GM21529 (cell line): ENCODE measurements at regions not wholly inside any gene's neighbourhood (a gene's known extent, or its start where the extent isn't known, plus 50 kb on each side); places are given as distances from the start of the nearest gene placed in this dataset.

ENCODE experiments used
- ATAC-seq: cut with Tn5 transposase; IDR thresholded peaks from one replicate; pipeline ENCODE4 v1.9.1; 2021; ENCODE audit not compliant: unreplicated experiment

GRCh38 chr6:30396833-30397479 lies 52.0 kb downstream of the RPP21 start:
- peak; percentile 68 for ATAC-seq

- ATAC-seq: no peak
Measured at GRCh38 chr6:30397697-30398096, 52.7 kb downstream of the RPP21 start.

- no peak for ATAC-seq
Measured at GRCh38 chr6:30399390-30400058, 54.6 kb downstream of the RPP21 start.

DNA sequence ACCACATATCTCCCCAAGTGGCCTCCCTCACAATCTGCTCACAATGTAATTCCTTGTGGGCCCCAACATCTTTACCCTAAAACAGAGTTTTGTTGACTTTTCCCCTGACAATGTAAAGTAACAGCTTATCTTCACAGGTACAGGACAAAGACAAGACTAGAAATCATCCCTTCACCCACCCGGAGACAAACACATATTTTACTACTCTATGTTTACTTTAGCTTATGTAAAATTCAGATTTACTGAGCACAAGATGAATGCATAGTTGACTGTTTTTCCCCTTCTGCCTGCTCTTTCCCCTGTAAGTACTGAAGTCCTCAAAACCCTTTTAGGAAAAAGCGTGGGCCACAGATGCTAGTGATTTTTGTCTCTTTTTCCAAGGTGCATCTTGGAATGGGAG lies 61.0 kb downstream of the RPP21 start:
- ATAC-seq: no peak

- ATAC-seq: no peak
Measured at GRCh38 chr6:30409184-30409583, 64.2 kb downstream of the RPP21 start.

DNA sequence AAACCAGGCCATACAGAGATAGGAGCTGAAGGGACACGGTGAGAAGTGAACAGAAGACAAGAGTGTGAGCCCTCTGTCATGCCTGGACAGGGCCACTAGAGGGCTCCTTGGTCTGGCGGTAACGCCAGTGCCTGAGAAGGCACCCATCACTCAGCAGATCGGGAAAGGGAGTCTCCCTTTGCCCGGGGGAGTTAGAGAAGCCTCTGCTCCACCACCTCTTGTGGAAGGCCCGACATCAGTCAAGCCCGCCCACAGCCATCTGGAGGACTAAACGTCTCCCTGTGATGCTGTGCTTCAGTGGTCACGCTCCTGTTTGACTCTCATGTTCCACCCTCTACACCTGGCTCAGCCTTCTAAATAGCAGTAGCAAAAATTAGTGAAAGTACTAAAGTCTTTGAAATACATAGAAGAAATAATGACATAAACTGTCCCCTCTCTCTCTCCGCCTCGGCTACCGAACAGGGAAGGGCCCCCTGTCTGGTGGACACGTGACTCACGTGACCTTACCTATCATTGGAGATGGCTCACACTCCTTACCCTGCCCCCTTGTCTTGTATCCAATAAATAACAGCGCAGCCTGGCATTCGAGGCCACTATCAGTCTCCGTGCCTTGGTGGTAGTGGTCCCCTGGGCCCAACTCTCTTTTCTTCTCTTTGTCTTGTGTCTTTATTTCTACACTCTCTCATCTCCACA lies 66.7 kb downstream of the RPP21 start:
- no peak for ATAC-seq

DNA sequence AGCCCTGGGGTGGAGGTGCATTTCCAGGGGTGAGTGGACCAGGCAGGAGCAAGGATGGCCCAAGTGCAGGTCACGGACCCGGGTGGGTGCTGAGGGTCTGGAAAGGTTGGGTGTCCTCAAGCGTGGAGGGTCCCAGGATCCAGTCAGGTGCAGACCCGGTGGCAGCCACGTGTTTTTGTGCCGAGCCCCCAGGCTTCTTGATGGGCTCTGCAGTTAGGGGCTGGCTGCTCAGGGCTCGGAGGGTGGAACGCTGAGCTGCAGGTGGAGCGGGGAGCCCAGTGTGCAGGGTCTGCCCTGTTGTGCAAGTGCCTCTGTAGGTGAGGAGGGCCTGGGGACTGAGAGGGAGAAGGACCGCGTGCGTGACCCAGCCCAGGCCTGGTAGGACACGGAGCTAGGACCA lies 70.9 kb upstream of the HLA-E start:
- ATAC-seq: no peak

- ATAC-seq: no peak
Measured at GRCh38 chr6:30424549-30424948, 64.8 kb upstream of the HLA-E start.
